ENCODE measurements at regions not wholly inside any gene's neighbourhood (a gene's known extent, or its start where the extent isn't known, plus 50 kb on each side); places are given as distances from the start of the nearest gene placed in this dataset.

DNA sequence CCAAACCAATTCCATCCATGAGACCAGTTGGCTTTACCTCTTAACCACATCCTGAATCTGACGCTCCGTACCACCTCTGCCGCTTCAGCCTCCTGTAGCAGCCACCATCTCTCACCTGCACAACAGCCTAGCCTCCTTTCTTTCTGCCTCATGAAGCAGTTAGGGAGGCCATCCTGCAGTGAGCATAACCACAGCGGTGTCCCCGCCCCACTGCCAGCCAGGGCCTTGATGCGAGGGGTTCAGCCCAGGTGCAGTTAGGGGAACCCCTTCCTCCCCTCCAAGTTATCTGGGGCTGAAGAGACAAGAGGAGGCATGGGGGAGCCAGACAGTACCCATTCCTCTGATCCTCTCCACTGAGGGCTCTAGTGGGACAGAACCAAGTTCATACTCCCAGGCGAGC lies 167.0 kb downstream of the C5orf15 start:
- Histone ChIP-seq H3K27me3 (ENCODE audit: control insufficient read depth, insufficient read depth, low read length) (peaks cover 9% of the 10 kb centered on the region), H3K4me1 (ENCODE audit: control insufficient read depth, insufficient read depth, low read length) (no peaks in the 10 kb centered on the region), H3K27ac (ENCODE audit: low read length) (no peak overlapping the region), H3K4me3 (ENCODE audit: low read length) (no peak overlapping the region), H3K36me3 (ENCODE audit: control insufficient read depth, insufficient read depth, low read length) (no peaks in the 10 kb centered on the region), H3K9me3 (ENCODE audit: control insufficient read depth, low read depth, low read length) (no peaks in the 10 kb centered on the region)
- 100% methylated on average over 2 of the region's 7 CpGs for WGBS (ENCODE audit: insufficient coverage, low lambda C conversion rate)
- DNase-seq, result no peak

DNA sequence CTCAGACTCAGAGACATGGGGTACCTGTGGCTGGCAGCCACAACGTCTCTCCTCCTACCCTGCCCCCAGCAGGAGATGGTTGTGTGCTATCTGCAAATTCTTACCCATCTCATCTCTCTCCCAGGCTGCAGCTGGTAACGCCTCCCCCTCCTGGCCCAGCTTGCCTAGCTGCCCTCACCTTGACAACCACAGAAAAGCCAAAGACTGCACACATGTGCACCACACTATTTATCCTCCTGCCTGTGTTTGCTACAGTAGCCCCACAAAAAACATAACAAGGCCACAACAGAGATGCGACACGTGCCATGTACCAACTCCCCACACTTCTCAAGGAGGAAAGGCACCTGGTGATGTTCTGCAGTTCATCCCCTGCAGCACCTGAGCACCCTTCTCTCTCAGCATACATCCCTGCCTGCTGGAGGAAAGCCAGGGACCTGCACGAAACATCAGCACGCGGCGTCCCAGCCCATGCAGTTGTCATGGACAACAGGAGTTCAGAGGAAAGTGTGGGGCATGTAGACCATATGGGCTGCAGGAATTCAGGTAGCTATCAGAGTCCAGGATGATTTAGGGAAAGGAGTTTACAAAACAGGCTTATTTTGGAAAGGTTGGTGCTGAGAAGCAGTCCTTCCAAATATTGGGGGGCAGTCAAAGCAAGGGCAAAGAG lies 168.7 kb downstream of the C5orf15 start:
- Histone ChIP-seq H3K27ac (ENCODE audit: low read length) (no peak overlapping the region), H3K36me3 (ENCODE audit: control insufficient read depth, insufficient read depth, low read length) (no peaks in the 10 kb centered on the region), H3K9me3 (ENCODE audit: control insufficient read depth, low read depth, low read length) (no peaks in the 10 kb centered on the region), H3K4me1 (ENCODE audit: control insufficient read depth, insufficient read depth, low read length) (no peaks in the 10 kb centered on the region), H3K27me3 (ENCODE audit: control insufficient read depth, insufficient read depth, low read length) (peaks cover 10% of the 10 kb centered on the region), H3K4me3 (ENCODE audit: low read length) (no peak overlapping the region)
- DNase-seq, result no peak
- no CpG with 5 or more reads among the region's 8 CpGs for WGBS (ENCODE audit: insufficient coverage, low lambda C conversion rate)

DNA sequence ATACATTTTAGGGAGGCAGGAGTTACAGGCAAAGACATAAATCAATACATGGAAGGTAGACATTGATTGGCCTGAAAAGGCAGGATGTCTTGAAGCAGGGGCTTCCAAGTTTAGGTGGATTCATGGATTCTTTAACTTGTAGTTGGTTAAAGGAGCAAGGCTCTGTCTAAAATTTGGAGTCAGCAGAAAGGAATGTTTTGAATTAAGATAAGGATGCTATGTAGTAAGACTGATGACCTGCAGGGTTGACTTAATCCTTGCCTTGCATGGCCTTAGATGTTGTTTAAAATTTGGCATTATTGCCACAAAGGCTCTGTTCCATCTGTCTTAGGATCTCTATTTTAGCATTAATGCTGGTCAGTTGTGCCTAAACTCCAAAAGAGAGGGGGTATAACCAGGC lies 171.3 kb downstream of the C5orf15 start:
- DNase-seq, result no peak
- Histone ChIP-seq H3K27ac (ENCODE audit: low read length) (no peak overlapping the region), H3K36me3 (ENCODE audit: control insufficient read depth, insufficient read depth, low read length) (no peaks in the 10 kb centered on the region), H3K9me3 (ENCODE audit: control insufficient read depth, low read depth, low read length) (no peaks in the 10 kb centered on the region), H3K27me3 (ENCODE audit: control insufficient read depth, insufficient read depth, low read length) (peaks cover 3% of the 10 kb centered on the region), H3K4me3 (ENCODE audit: low read length) (no peak overlapping the region), H3K4me1 (ENCODE audit: control insufficient read depth, insufficient read depth, low read length) (no peaks in the 10 kb centered on the region)

DNA sequence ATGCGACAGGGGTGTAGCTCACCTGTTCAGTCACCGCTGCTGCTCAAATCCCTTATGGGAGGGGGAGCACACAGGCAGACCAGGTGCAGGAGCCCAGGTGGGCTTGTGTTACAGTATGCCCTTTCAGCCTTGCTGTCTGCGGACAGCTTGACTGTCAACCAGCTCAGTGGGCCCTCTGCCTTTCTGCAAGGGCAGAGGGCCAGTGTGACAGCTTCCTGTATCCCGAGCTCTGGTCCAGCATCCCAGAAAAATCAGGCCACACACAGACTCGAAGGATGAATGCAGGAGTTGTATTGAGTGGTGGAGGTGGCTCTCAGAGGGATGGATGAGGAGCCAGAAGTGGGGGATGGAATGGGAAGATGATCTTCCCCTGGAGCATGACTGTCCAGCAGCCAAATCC lies 172.2 kb downstream of the C5orf15 start:
- no peaks in the 10 kb centered on the region for H3K9me3 ChIP-seq (ENCODE audit: control insufficient read depth, low read depth, low read length)
- no peak for DNase-seq
- WGBS (ENCODE audit: insufficient coverage, low lambda C conversion rate), result no CpG with 5 or more reads among the region's 5 CpGs
- H3K27ac ChIP-seq (ENCODE audit: low read length), result no peak overlapping the region
- peaks cover 3% of the 10 kb centered on the region for H3K27me3 ChIP-seq (ENCODE audit: control insufficient read depth, insufficient read depth, low read length)
- no peaks in the 10 kb centered on the region for H3K36me3 ChIP-seq (ENCODE audit: control insufficient read depth, insufficient read depth, low read length)
- H3K4me1 ChIP-seq (ENCODE audit: control insufficient read depth, insufficient read depth, low read length), result no peaks in the 10 kb centered on the region
- no peak overlapping the region for H3K4me3 ChIP-seq (ENCODE audit: low read length)

DNA sequence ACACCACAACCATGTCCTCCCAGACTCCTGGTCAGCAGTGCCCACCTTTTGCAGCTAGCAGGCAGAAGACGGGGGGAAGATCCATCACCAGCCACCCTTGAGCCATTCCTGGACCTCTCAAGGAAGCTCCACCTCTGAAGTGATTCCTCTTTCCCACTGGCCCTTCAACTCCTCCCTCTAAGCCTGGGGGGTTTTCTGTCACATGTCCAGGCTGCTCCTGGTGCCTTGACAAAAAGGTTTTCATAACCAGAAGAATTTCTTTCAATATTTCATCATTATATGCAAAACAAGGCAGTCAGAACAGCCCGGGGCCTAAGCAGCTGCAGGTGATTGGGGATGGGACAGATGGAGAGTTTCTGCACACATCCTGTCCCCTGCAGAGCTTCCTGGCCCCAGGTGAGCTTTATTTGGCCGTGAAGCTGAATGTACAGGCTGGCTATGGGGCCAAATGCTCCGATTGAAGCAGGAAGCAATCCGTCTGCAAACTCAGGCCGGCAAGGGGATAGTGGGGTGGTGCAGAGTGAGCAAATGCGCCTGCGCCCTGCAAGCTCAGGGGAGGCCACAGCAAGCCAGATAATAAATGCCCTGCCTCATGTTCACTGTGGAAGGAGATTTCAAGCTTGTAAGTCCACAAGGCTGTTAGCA lies 173.5 kb downstream of the C5orf15 start:
- Histone ChIP-seq H3K4me3 (ENCODE audit: low read length) (no peak overlapping the region), H3K27me3 (ENCODE audit: control insufficient read depth, insufficient read depth, low read length) (peaks cover 3% of the 10 kb centered on the region), H3K27ac (ENCODE audit: low read length) (no peak overlapping the region), H3K9me3 (ENCODE audit: control insufficient read depth, low read depth, low read length) (no peaks in the 10 kb centered on the region), H3K4me1 (ENCODE audit: control insufficient read depth, insufficient read depth, low read length) (no peaks in the 10 kb centered on the region), H3K36me3 (ENCODE audit: control insufficient read depth, insufficient read depth, low read length) (no peaks in the 10 kb centered on the region)
- WGBS (ENCODE audit: insufficient coverage, low lambda C conversion rate), result no CpG with 5 or more reads among the region's 8 CpGs
- no peak for DNase-seq

DNA sequence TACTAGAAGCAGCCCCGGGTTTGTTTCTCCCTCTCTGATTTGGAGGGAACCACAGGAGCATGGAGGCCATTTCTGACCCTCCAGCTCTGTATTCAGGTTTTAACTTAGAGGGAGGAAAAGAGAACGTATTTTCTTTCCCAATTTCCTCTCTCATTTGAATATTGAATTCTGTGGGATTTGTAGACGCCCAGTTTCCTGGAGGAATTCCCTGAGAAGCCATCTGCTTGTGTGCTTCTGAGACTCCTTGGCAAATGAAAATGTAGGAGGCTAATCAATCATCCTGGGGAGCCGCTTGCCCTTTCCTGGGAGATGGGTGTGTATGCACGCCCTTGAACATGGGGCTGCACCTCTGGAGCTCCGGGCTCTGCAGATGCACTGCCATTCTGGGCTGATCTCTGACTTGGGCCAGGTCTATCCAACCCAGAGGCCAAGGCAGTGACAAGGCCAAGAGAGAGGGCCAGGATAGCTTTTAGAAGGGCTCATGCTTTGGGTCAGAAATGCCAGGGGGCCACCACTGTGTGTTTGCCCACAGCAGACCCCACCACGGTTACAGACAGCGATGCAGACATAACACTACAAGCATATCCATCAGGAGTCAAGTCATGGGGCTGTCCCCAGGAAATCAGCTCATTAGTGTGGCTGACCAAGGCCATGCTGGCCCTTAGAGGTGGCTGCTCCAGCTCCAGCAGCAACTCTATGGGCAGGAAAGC lies 174.5 kb downstream of the C5orf15 start:
- Histone ChIP-seq H3K27ac (ENCODE audit: low read length) (no peak overlapping the region), H3K4me1 (ENCODE audit: control insufficient read depth, insufficient read depth, low read length) (no peaks in the 10 kb centered on the region), H3K9me3 (ENCODE audit: control insufficient read depth, low read depth, low read length) (no peaks in the 10 kb centered on the region), H3K27me3 (ENCODE audit: control insufficient read depth, insufficient read depth, low read length) (peaks cover 3% of the 10 kb centered on the region), H3K36me3 (ENCODE audit: control insufficient read depth, insufficient read depth, low read length) (no peaks in the 10 kb centered on the region), H3K4me3 (ENCODE audit: low read length) (no peak overlapping the region)
- no CpG with 5 or more reads among the region's 8 CpGs for WGBS (ENCODE audit: insufficient coverage, low lambda C conversion rate)
- no peak for DNase-seq

DNA sequence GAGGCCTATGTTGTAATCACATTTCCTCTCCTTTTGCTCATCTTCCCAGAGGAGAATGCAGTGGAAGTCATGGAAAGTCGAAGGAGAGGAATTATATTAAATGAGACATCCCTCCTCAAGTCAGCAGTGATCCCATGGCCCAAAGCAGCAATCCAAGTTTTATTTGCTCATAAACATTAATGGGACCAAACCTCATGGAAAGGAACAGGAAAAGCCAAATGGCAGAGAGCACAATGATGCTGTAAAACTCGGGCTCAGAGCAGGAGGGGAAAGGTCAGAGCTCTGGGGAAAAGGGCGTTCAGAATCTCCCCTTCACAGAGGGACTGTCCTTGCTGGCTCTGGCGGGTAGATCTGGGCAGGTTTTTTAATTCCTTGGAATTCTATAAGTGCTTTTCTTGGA lies 175.8 kb downstream of the C5orf15 start:
- 80% methylated on average over 1 of the region's 4 CpGs for WGBS (ENCODE audit: insufficient coverage, low lambda C conversion rate)
- H3K9me3 ChIP-seq (ENCODE audit: control insufficient read depth, low read depth, low read length), result no peaks in the 10 kb centered on the region
- H3K4me3 ChIP-seq (ENCODE audit: low read length), result no peak overlapping the region
- no peak for DNase-seq
- no peaks in the 10 kb centered on the region for H3K36me3 ChIP-seq (ENCODE audit: control insufficient read depth, insufficient read depth, low read length)
- no peak overlapping the region for H3K27ac ChIP-seq (ENCODE audit: low read length)
- no peaks in the 10 kb centered on the region for H3K4me1 ChIP-seq (ENCODE audit: control insufficient read depth, insufficient read depth, low read length)
- H3K27me3 ChIP-seq (ENCODE audit: control insufficient read depth, insufficient read depth, low read length), result peaks cover 3% of the 10 kb centered on the region

DNA sequence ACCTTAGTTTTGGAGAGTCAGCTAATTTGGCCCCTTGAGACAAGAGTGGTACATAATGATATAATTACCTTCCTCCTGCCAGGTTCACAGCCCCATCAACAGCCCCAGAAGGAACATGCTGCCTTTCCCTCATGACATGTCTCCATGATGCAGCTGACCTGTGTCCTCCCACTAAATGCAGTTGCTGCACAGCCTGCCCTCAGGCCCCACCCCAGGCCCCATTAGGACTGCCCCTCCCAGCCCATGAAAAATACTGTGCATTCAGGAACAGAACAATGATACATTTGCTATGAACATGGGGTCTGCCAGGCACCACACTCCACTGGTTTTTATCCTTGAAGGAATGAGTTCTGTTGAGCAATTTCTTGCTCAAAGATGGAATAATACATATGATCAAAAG lies 176.4 kb downstream of the C5orf15 start:
- Histone ChIP-seq H3K4me3 (ENCODE audit: low read length) (no peak overlapping the region), H3K36me3 (ENCODE audit: control insufficient read depth, insufficient read depth, low read length) (no peaks in the 10 kb centered on the region), H3K9me3 (ENCODE audit: control insufficient read depth, low read depth, low read length) (no peaks in the 10 kb centered on the region), H3K27ac (ENCODE audit: low read length) (no peak overlapping the region), H3K4me1 (ENCODE audit: control insufficient read depth, insufficient read depth, low read length) (no peaks in the 10 kb centered on the region), H3K27me3 (ENCODE audit: control insufficient read depth, insufficient read depth, low read length) (peaks cover 3% of the 10 kb centered on the region)
- no peak for DNase-seq

DNA sequence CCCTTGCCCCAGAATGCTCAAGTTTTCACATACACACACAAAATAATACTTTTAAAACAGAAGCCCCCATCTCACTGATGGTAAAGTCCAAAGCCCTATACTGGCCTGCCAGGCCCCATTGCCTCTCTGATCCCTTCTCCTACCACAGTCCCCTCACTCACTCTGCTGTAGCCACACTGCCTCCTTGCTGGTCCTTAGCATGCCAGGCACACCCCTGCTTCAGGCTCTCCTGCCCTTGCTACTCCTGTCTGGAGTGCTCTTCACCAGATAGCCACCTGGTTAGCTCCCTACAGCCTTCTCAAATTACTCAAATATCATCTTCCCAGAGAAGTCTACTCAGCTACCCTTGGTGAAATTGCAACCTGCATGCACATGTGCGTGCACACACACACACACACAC lies 177.5 kb downstream of the C5orf15 start:
- H3K4me1 ChIP-seq (ENCODE audit: control insufficient read depth, insufficient read depth, low read length), result no peaks in the 10 kb centered on the region
- H3K9me3 ChIP-seq (ENCODE audit: control insufficient read depth, low read depth, low read length), result no peaks in the 10 kb centered on the region
- WGBS (ENCODE audit: insufficient coverage, low lambda C conversion rate), result 100% methylated on average over 1 of the region's 1 CpG
- peaks cover 3% of the 10 kb centered on the region for H3K27me3 ChIP-seq (ENCODE audit: control insufficient read depth, insufficient read depth, low read length)
- H3K27ac ChIP-seq (ENCODE audit: low read length), result no peak overlapping the region
- no peak for DNase-seq
- no peak overlapping the region for H3K4me3 ChIP-seq (ENCODE audit: low read length)
- H3K36me3 ChIP-seq (ENCODE audit: control insufficient read depth, insufficient read depth, low read length), result no peaks in the 10 kb centered on the region

DNA sequence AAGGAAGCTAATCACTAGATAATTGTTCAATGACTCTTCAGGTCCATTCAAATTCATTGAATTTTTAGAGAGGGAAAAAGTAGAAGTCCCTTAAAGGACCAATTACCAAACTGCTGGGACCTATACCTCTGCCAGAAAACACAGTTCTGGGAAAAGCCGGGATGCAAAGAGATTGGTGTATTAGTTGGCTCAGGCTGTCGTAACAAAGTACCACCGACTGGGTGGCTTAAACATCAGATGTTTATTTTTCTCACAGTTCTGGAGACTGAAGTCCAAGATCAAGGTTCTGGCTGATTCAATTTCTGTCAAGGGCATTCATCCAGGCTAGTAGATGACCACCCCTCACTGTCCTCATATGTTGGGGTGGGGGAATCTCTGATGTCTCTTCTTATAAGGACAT lies 177.1 kb upstream of the FSTL4 start:
- H3K36me3 ChIP-seq (ENCODE audit: control insufficient read depth, insufficient read depth, low read length), result no peaks in the 10 kb centered on the region
- no peaks in the 10 kb centered on the region for H3K4me1 ChIP-seq (ENCODE audit: control insufficient read depth, insufficient read depth, low read length)
- DNase-seq, result no peak
- H3K4me3 ChIP-seq (ENCODE audit: low read length), result no peak overlapping the region
- no peak overlapping the region for H3K27ac ChIP-seq (ENCODE audit: low read length)
- H3K27me3 ChIP-seq (ENCODE audit: control insufficient read depth, insufficient read depth, low read length), result no peaks in the 10 kb centered on the region
- no peaks in the 10 kb centered on the region for H3K9me3 ChIP-seq (ENCODE audit: control insufficient read depth, low read depth, low read length)
- WGBS (ENCODE audit: insufficient coverage, low lambda C conversion rate), result 60% methylated on average over 1 of the region's 3 CpGs

DNA sequence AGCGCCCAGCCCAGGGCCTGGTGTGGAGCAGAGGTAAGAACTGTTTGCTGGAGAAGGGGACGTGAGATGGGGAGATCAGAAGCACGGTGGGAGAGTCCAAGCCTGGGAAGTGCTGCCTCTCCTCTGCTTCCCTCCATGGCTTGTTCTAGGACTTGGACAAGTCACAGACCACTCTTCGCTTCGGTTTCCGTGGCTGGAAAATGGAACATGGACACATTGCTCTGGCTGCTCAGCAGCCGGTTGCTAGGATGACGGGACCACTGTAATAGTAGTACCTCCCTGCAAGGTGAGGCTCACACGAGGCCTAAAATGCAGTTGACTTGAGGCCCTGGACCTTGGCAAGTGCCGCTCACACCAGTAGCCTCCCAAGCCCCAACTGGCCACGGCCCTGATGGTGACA lies 175.8 kb upstream of the FSTL4 start:
- no peaks in the 10 kb centered on the region for H3K27me3 ChIP-seq (ENCODE audit: control insufficient read depth, insufficient read depth, low read length)
- no peaks in the 10 kb centered on the region for H3K9me3 ChIP-seq (ENCODE audit: control insufficient read depth, low read depth, low read length)
- no peak overlapping the region for H3K4me3 ChIP-seq (ENCODE audit: low read length)
- no peaks in the 10 kb centered on the region for H3K4me1 ChIP-seq (ENCODE audit: control insufficient read depth, insufficient read depth, low read length)
- WGBS (ENCODE audit: insufficient coverage, low lambda C conversion rate), result no CpG with 5 or more reads among the region's 11 CpGs
- no peak for DNase-seq
- H3K27ac ChIP-seq (ENCODE audit: low read length), result no peak overlapping the region
- H3K36me3 ChIP-seq (ENCODE audit: control insufficient read depth, insufficient read depth, low read length), result no peaks in the 10 kb centered on the region
